ENCODE measurements at regions not wholly inside any gene's neighbourhood (a gene's known extent, or its start where the extent isn't known, plus 50 kb on each side); places are given as distances from the start of the nearest gene placed in this dataset.
A peak's percentile ranks its signal among the peaks of the same experiment; 100 is the strongest.

DNA sequence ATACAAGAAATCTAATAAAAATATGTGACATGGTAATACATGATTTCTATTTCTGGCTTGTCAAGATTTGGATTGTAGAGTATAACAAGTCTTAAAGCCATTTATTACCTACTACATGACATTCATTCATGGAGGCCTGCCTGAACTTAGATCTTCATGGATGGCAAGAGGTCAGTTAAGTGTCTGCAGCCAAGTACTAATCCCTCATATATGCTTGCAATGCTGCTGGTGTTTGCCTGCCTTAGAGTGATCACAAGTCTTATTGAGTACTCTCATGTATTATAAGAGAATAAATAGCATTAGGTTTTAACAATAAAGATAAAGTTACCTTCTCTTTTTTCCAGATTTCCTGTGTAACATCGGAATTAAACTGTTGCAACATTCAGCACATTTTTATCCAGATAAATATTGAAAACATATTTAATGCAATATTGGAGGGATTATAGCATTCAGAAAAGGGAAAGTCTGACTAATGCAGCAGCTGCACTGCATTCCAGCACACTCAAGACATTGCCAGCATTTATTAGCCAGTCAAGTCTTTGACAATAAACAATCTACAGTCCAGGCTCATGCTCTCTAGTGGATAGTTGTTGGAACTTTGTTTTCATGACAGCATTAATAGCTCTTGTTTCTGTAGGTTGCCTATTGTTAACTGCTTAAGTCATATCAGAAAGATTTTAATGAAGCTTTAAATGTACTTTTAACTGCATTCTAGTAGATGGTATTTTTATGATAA, 737.1 kb downstream of the FAT4 start:
- Histone ChIP-seq H3K4me1 (ENCODE audit: insufficient read depth, low read length) (no peaks in the 10 kb centered on the region), H3K4me3 (ENCODE audit: low read length) (no peak overlapping the region), H3K27me3 (ENCODE audit: insufficient read depth, low read length) (no peaks in the 10 kb centered on the region), H2AFZ (ENCODE audit: low read depth, low read length) (no peak overlapping the region), H3K9me3 (ENCODE audit: low read length) (no peaks in the 10 kb centered on the region), H3K36me3 (ENCODE audit: insufficient read depth, low read length) (no peaks in the 10 kb centered on the region)

DNA sequence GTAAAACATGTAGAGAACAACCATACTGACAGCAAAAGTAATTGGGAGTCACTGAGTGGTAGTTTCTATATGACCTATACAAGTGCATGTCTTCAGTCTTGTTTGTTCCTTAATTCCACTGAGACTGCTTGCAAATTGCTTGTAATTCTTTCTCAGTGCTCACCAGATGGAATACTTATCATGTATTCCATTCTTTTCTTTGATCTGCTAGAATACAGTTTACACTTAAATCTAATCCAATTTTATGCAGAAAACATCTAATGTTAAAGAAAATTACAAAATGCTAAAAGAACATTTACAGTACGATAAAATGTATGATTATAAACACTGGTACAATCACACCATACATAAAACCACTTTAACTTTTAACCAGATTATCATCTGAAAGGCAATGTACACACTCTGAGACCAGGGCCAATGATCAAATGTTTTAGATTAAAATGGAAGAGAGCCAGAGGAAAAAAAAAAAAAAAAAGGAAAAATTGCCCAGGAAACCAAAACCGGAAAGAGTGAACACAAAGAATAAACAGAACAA, 741.4 kb downstream of the FAT4 start:
- no peaks in the 10 kb centered on the region for H3K4me1 ChIP-seq (ENCODE audit: insufficient read depth, low read length)
- no peaks in the 10 kb centered on the region for H3K9me3 ChIP-seq (ENCODE audit: low read length)
- H2AFZ ChIP-seq (ENCODE audit: low read depth, low read length) = no peak overlapping the region
- H3K4me3 ChIP-seq (ENCODE audit: low read length) = no peak overlapping the region
- H3K27me3 ChIP-seq (ENCODE audit: insufficient read depth, low read length) = no peaks in the 10 kb centered on the region
- H3K36me3 ChIP-seq (ENCODE audit: insufficient read depth, low read length) = no peaks in the 10 kb centered on the region

DNA sequence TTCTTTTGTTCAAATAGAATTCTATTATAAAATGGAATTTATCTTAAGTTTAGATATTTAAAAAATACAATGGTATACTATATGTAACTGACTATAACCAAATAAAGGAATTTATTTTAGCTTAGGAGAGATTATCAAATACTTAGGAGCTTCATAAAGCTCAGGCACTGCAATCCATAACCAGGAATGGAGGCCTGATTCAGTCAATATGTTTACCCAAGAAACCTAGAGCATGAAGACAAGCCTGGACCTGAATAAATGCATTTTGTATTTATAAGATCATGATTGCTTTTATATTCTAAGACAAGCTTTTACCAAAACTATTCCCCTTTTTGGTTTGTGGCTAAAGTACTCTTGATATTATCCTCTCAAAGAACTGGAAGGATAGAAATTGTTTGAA, 742.6 kb downstream of the FAT4 start:
- Histone ChIP-seq H3K36me3 (ENCODE audit: insufficient read depth, low read length) (no peaks in the 10 kb centered on the region), H3K27me3 (ENCODE audit: insufficient read depth, low read length) (no peaks in the 10 kb centered on the region), H2AFZ (ENCODE audit: low read depth, low read length) (no peak overlapping the region), H3K4me3 (ENCODE audit: low read length) (no peak overlapping the region), H3K9me3 (ENCODE audit: low read length) (no peaks in the 10 kb centered on the region), H3K4me1 (ENCODE audit: insufficient read depth, low read length) (no peaks in the 10 kb centered on the region)

DNA sequence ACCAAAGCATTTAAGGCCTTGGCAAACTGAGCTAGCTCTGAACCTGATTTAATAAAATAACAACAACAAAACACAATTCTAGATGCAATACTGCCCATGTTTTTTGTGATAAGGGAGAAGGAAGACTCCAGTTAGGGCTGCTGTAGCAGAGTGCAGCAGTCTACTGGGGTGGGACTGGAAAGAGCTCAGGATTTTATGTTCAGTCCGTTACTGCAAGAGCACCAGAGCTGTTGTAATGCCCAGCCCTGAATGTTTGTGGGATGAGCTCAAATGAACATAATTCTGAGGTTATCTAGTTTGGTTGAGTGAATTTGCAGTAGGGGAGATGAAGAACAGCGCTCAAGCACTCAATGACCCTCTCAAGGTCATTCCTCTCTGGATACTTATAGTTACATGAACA, 743.8 kb downstream of the FAT4 start:
- H2AFZ ChIP-seq (ENCODE audit: low read depth, low read length) = no peak overlapping the region
- no peaks in the 10 kb centered on the region for H3K4me1 ChIP-seq (ENCODE audit: insufficient read depth, low read length)
- H3K27me3 ChIP-seq (ENCODE audit: insufficient read depth, low read length) = no peaks in the 10 kb centered on the region
- no peaks in the 10 kb centered on the region for H3K9me3 ChIP-seq (ENCODE audit: low read length)
- H3K36me3 ChIP-seq (ENCODE audit: insufficient read depth, low read length) = no peaks in the 10 kb centered on the region
- H3K4me3 ChIP-seq (ENCODE audit: low read length) = no peak overlapping the region

DNA sequence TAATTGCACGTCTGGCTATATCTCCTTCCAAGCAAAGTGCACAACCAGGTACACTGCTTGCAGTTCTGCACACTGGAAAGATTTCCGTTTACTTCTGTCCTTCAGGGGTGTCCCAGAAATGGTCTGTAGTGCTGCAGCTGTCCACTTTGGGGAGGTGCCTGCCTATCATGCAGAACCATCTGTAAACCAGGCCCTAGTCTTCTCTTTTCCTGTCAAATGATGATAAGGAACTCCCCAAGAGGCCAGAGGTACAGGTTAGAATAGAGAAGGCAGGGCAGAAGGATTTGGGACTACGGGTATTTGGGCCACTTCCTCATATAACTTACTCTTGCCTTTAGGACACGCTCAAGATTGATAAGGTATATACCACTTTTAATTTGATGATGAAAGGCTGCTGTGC, 746.9 kb downstream of the FAT4 start:
- H3K4me3 ChIP-seq (ENCODE audit: low read length) = no peak overlapping the region
- no peaks in the 10 kb centered on the region for H3K4me1 ChIP-seq (ENCODE audit: insufficient read depth, low read length)
- no peaks in the 10 kb centered on the region for H3K9me3 ChIP-seq (ENCODE audit: low read length)
- no peaks in the 10 kb centered on the region for H3K36me3 ChIP-seq (ENCODE audit: insufficient read depth, low read length)
- no peaks in the 10 kb centered on the region for H3K27me3 ChIP-seq (ENCODE audit: insufficient read depth, low read length)
- no peak overlapping the region for H2AFZ ChIP-seq (ENCODE audit: low read depth, low read length)

DNA sequence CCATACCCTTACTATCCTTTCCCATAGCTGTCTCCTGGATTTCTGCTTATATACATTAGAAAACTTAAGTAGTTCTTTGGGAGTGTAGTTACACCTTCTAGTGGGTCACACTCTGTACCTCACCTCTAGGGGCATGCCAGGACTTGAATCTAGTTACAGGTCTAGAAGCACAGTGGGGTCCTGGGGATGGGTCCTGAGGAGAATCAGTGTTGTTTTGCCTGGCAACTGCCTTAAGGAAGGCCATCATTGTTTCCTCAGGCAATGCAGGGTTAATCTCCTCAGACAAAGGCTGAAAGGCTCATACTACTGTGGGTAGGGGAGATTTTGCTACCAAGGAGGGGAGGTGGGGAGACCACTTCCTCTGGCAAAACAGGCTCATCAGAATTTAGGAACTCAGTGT, 750.3 kb downstream of the FAT4 start:
- Histone ChIP-seq H3K27me3 (ENCODE audit: insufficient read depth, low read length) (no peaks in the 10 kb centered on the region), H3K9me3 (ENCODE audit: low read length) (no peaks in the 10 kb centered on the region), H3K4me1 (ENCODE audit: insufficient read depth, low read length) (peaks cover 3% of the 10 kb centered on the region), H2AFZ (ENCODE audit: low read depth, low read length) (no peak overlapping the region), H3K4me3 (ENCODE audit: low read length) (no peak overlapping the region), H3K36me3 (ENCODE audit: insufficient read depth, low read length) (no peaks in the 10 kb centered on the region)

DNA sequence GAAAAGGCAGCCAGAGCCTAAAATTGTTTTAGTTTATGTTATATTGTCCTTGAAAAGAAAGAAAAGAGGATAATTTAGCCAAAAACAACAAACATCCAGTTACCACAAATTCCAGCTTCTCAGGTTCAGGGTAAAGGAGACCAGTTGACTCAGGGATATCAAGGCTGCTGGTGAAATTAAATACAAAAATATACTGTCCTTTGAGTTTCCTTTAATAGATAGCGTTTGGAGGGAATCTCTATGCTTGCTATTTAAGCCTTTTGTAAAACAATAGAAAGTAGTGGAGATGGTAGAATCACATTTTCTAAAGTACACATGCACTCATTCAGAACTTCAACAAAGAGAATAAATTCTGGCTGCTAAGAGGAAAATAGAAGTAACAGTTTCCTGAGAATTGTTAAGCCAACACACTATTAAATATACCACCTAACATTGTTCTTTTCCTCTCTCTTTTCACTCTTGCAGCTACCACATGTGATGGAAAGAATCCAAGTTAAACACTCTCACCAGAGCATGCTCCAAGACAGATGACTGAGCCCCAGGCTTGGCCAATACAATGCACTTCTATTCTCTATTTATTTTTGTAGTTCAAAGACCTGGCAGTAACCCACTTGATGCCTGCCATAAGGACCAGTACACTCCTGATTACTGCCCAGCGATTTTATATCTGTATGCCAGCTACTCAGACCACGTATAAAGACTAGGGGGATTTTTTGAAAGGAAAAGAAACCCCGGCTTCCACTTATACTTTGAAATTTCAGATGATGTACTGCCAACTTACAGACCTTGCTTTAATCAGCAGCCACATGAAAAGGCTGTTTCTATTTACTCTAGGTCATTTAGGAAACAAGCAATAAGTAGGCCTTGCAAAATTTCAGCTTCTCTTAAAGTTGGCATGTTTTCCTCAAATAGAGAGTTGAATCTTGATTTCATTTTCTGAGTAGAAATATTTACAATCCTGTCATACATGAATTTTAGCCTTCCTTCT, 756.9 kb downstream of the FAT4 start:
- no peak overlapping the region for H2AFZ ChIP-seq (ENCODE audit: low read depth, low read length)
- no peaks in the 10 kb centered on the region for H3K27me3 ChIP-seq (ENCODE audit: insufficient read depth, low read length)
- H3K36me3 ChIP-seq (ENCODE audit: insufficient read depth, low read length) = no peaks in the 10 kb centered on the region
- H3K4me1 ChIP-seq (ENCODE audit: insufficient read depth, low read length) = peaks cover 3% of the 10 kb centered on the region
- H3K9me3 ChIP-seq (ENCODE audit: low read length) = no peaks in the 10 kb centered on the region
- no peak overlapping the region for H3K4me3 ChIP-seq (ENCODE audit: low read length)

DNA sequence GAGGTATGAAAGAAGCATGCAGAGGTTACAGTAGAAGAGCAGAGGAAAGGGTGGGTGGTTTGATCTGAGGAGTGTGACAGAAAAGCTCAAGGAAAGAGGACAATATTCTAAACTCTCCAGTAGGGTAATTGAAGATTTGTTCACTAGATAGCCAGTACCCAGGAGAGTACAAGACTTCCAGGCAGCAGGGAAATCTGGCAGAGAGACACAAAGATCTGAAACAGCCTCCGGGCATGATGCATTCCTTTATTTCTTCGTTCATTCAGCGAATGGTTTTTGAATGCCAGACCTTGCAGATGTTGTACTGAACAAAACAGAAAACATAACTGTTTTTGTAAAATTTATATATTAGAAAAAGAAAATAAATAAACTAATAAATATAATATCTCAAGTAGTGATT, 766.6 kb downstream of the FAT4 start:
- Histone ChIP-seq H2AFZ (ENCODE audit: low read depth, low read length) (no peak overlapping the region), H3K4me1 (ENCODE audit: insufficient read depth, low read length) (no peaks in the 10 kb centered on the region), H3K4me3 (ENCODE audit: low read length) (no peak overlapping the region)

DNA sequence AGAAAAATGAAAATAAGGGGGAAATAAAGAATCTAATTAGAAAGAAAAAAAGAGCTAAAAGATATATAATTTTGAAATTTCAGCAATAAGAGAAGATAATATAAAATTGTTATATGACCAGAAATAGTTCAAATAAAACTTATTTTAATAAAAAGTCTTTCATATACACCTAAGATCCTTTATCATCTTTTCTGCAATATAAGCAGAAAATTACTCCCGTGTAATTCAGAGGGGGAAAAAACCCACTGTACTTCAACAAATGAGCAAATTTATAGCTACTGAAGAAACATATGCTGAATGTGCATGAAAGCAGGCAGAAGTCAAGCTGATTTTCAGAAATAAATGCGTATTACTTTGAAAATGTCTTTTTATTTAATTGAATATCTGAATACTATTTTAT, 771.3 kb downstream of the FAT4 start:
- Histone ChIP-seq H3K27me3 (ENCODE audit: insufficient read depth, low read length) (no peaks in the 10 kb centered on the region), H2AFZ (ENCODE audit: low read depth, low read length) (no peak overlapping the region)

More for the DNA sequence above, 766.6 kb downstream of the FAT4 start:
- Histone ChIP-seq H3K27me3 (ENCODE audit: insufficient read depth, low read length) (no peaks in the 10 kb centered on the region), H3K9me3 (ENCODE audit: low read length) (no peaks in the 10 kb centered on the region), H3K36me3 (ENCODE audit: insufficient read depth, low read length) (no peaks in the 10 kb centered on the region)

DNA sequence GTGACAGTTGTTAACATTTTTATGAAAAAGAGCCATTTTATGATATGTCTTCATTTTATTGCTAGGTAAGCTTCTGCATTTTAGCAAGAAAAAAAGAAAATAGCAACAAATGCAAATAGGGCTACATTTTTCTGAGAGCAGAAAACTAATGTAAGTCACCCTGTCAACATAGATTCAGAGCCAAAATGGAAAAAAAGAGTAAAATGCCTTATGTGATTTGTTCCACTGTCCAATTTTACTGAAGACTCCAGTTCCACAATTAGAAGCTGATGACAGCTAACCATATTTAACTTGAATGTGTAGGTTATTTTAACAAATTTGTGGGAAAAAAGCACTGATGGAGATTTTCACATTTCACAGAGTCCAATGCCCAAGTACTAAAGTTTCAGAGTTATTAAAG, 772.3 kb downstream of the FAT4 start:
- no peaks in the 10 kb centered on the region for H3K4me1 ChIP-seq (ENCODE audit: insufficient read depth, low read length)
- H3K4me3 ChIP-seq (ENCODE audit: low read length) = no peak overlapping the region
- H3K36me3 ChIP-seq (ENCODE audit: insufficient read depth, low read length) = no peaks in the 10 kb centered on the region
- H3K27me3 ChIP-seq (ENCODE audit: insufficient read depth, low read length) = no peaks in the 10 kb centered on the region
- no peak overlapping the region for H2AFZ ChIP-seq (ENCODE audit: low read depth, low read length)
- H3K9me3 ChIP-seq (ENCODE audit: low read length) = no peaks in the 10 kb centered on the region

More for the DNA sequence above, 771.3 kb downstream of the FAT4 start:
- H3K4me3 ChIP-seq (ENCODE audit: low read length) = no peak overlapping the region
- no peaks in the 10 kb centered on the region for H3K9me3 ChIP-seq (ENCODE audit: low read length)
- no peaks in the 10 kb centered on the region for H3K36me3 ChIP-seq (ENCODE audit: insufficient read depth, low read length)
- no peaks in the 10 kb centered on the region for H3K4me1 ChIP-seq (ENCODE audit: insufficient read depth, low read length)

DNA sequence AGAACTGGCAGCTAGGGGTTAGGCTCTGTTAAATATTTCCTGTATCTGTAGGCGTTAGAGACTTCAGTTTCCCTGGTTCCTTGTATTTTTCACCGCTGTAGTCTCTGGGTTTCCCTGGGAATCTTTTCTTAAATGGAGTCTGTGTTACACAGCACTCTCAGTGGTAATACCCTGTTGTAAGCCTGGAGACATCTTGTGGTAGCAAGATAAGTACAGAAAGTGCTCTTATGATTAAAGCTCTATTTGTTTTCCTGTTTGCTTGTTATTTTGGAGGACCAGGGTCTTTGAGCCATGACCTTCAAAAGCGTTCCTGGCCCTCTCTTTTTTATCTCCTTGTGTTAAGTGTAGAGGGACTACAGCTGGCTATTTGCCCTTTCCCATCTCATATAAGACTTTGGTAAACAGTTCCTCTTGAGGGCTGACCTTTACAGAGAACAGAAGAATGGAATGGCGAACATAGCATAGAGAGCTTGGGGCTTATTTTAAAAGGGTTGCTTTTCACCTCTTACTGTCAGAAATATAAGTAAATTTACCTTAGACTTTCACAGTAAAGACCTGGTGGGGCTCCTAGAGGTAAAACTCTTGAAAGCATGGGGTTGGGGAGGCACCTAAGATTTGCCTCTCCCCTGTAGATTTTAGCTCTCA, 782.5 kb downstream of the FAT4 start:
- Histone ChIP-seq H3K27me3 (ENCODE audit: insufficient read depth, low read length) (no peaks in the 10 kb centered on the region), H3K9me3 (ENCODE audit: low read length) (no peaks in the 10 kb centered on the region), H3K36me3 (ENCODE audit: insufficient read depth, low read length) (no peaks in the 10 kb centered on the region), H3K4me3 (ENCODE audit: low read length) (no peak overlapping the region), H2AFZ (ENCODE audit: low read depth, low read length) (peak overlapping the region; percentile 5), H3K4me1 (ENCODE audit: insufficient read depth, low read length) (no peaks in the 10 kb centered on the region)

DNA sequence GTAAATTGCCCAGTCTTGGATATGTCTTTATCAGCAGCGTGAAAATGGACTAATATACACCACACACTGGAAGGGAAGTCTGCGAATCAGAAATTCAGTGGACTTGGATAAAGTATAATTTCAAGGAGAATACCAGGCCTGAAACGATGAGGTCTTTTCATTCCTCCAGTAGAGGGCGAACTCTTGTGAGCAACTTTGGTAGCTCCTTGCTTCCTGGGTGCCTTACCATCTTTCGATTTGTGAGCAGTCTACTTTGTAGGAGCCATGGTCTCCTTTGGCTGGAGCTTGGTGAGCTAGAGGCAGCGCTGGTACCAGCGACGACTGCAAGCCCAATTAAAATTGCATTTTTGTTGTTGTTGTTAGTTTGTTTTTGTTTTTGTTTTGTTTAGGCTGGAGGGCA, 791.9 kb downstream of the FAT4 start:
- H3K9me3 ChIP-seq (ENCODE audit: low read length) = no peaks in the 10 kb centered on the region
- no peak overlapping the region for H3K4me3 ChIP-seq (ENCODE audit: low read length)
- H3K4me1 ChIP-seq (ENCODE audit: insufficient read depth, low read length) = no peaks in the 10 kb centered on the region
- H3K27me3 ChIP-seq (ENCODE audit: insufficient read depth, low read length) = no peaks in the 10 kb centered on the region
- no peak overlapping the region for H2AFZ ChIP-seq (ENCODE audit: low read depth, low read length)
- no peaks in the 10 kb centered on the region for H3K36me3 ChIP-seq (ENCODE audit: insufficient read depth, low read length)

DNA sequence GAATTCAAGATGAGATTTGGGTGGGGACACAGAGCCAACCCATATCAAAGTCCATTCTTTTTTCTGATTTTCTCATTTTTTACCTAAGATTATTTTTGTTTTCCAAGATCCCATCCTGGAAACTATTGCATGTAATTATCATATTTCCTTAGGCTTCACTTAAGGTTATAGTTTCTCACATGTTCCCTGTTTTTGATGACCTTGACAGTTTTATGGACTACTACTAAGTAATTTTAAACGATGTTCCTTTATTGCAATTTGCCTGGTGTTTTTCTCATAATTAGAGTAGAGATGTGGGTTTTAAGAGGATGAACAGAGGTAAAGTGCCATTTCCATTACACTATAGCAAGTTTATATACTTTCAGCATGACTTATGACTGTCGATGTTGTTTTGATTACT, 795.1 kb downstream of the FAT4 start:
- no peaks in the 10 kb centered on the region for H3K9me3 ChIP-seq (ENCODE audit: low read length)
- no peak overlapping the region for H2AFZ ChIP-seq (ENCODE audit: low read depth, low read length)
- no peaks in the 10 kb centered on the region for H3K27me3 ChIP-seq (ENCODE audit: insufficient read depth, low read length)
- no peaks in the 10 kb centered on the region for H3K36me3 ChIP-seq (ENCODE audit: insufficient read depth, low read length)
- no peak overlapping the region for H3K4me3 ChIP-seq (ENCODE audit: low read length)
- H3K4me1 ChIP-seq (ENCODE audit: insufficient read depth, low read length) = no peaks in the 10 kb centered on the region

Data from neuron (in vitro differentiated cells).